PC-3 (cell line): ENCODE measurements at regions not wholly inside any gene's neighbourhood (a gene's known extent, or its start where the extent isn't known, plus 50 kb on each side); places are given as distances from the start of the nearest gene placed in this dataset.

Experiments used
- EZH2 ChIP-seq: fragments of 300-600 bp; sonication (generic); IDR thresholded peaks from one replicate; pipeline ENCODE4 v1.6.1; 2017; ENCODE audit warnings: antibody characterized with exemption, mild to moderate bottlenecking, low read length; ENCODE audit not compliant: unreplicated experiment
- EZH2phosphoT487 ChIP-seq: fragments of 300-600 bp; sonication (generic); IDR thresholded peaks from 2 replicates; pipeline ENCODE4 v1.6.1; 2018; ENCODE audit warnings: mild to moderate bottlenecking, antibody characterized with exemption, low read length, borderline replicate concordance
- TF ChIP-seq, protein P1 (sequence below): fragments of 300-600 bp; sonication (generic); conservative IDR thresholded peaks from 2 replicates; pipeline ENCODE4 v1.5.1; 2017; ENCODE audit warnings: antibody characterized with exemption, low read depth, mild to moderate bottlenecking, low read length

DNA sequence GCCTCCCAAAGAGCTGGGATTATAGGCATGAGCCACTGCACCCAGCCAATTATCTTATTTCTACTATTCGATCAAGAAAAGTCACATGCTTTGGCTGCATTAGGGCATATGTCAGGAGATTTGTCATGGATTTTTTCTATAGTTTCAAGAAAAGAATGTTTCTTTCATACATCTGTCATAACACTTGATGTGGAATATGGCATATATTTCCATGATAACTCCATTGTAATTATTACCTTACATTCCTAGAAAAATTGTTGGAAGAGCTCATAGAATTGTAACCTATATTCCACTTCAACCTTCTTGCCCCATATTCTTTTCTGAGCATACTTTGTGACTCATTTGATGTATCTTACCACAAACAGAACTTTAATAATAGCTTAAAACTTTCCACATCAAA lies 740.9 kb upstream of the FLRT2 start:
- TF ChIP-seq, protein P1, sequence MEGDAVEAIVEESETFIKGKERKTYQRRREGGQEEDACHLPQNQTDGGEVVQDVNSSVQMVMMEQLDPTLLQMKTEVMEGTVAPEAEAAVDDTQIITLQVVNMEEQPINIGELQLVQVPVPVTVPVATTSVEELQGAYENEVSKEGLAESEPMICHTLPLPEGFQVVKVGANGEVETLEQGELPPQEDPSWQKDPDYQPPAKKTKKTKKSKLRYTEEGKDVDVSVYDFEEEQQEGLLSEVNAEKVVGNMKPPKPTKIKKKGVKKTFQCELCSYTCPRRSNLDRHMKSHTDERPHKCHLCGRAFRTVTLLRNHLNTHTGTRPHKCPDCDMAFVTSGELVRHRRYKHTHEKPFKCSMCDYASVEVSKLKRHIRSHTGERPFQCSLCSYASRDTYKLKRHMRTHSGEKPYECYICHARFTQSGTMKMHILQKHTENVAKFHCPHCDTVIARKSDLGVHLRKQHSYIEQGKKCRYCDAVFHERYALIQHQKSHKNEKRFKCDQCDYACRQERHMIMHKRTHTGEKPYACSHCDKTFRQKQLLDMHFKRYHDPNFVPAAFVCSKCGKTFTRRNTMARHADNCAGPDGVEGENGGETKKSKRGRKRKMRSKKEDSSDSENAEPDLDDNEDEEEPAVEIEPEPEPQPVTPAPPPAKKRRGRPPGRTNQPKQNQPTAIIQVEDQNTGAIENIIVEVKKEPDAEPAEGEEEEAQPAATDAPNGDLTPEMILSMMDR: no peak
- TF ChIP-seq EZH2phosphoT487 (no peak), EZH2 (no peak)
